H9 (cell line): ENCODE measurements at regions not wholly inside any gene's neighbourhood (a gene's known extent, or its start where the extent isn't known, plus 50 kb on each side); places are given as distances from the start of the nearest gene placed in this dataset.

Experiments
- DNase-seq: peaks from one replicate; pipeline ENCODE4 v3.0.0-alpha.2; 2017
- H2AFZ ChIP-seq: one replicate; pipeline ENCODE4 v1.6.1; 2013; ENCODE audit warnings: mild to moderate bottlenecking, low read length, control low read depth, moderate library complexity
- H2AK5ac ChIP-seq: 2 replicates; pipeline ENCODE4 v1.6.1; 2013; ENCODE audit warnings: low read length, control low read depth, mixed read lengths; ENCODE audit not compliant: insufficient read length
- H2BK120ac ChIP-seq: one replicate; pipeline ENCODE4 v1.6.1; 2013; ENCODE audit warnings: low read depth, mild to moderate bottlenecking, low read length, control low read depth, inconsistent platforms; ENCODE audit not compliant: poor library complexity, severe bottlenecking
- H2BK12ac ChIP-seq: 2 replicates; pipeline ENCODE4 v1.6.1; 2013; ENCODE audit warnings: low read length, control low read depth, mixed read lengths, low read depth; ENCODE audit not compliant: insufficient read length
- H2BK15ac ChIP-seq: 2 replicates; pipeline ENCODE4 v1.6.1; 2013; ENCODE audit warnings: low read depth, low read length, control low read depth
- H2BK20ac ChIP-seq: one replicate; pipeline ENCODE4 v1.6.1; 2013; ENCODE audit warnings: low read depth, mild to moderate bottlenecking, low read length, control low read depth, inconsistent platforms; ENCODE audit not compliant: poor library complexity, severe bottlenecking
- H2BK5ac ChIP-seq: 2 replicates; pipeline ENCODE4 v1.6.1; 2013; ENCODE audit warnings: low read length, control low read depth, mixed read lengths; ENCODE audit not compliant: insufficient read length
- H3K14ac ChIP-seq: 2 replicates; pipeline ENCODE4 v1.6.1; 2013; ENCODE audit warnings: low read length, control low read depth; ENCODE audit not compliant: insufficient read depth
- H3K18ac ChIP-seq: 2 replicates; pipeline ENCODE4 v1.6.1; 2013; ENCODE audit warnings: low read depth, mild to moderate bottlenecking, mixed read lengths, low read length, control low read depth; ENCODE audit not compliant: insufficient read length
- H3K23ac ChIP-seq: 2 replicates; pipeline ENCODE4 v1.6.1; 2013; ENCODE audit warnings: low read length, control low read depth, mixed read lengths, low read depth; ENCODE audit not compliant: insufficient read length
- H3K23me2 ChIP-seq: 2 replicates; pipeline ENCODE4 v1.6.1; 2013; ENCODE audit warnings: low read depth, mild to moderate bottlenecking, mixed read lengths, low read length, control low read depth; ENCODE audit not compliant: insufficient read length, poor library complexity, severe bottlenecking
- H3K27ac ChIP-seq: 2 replicates; pipeline ENCODE4 v1.5.1; 2013; ENCODE audit warnings: low read length, control low read depth, mixed read lengths, low read depth; ENCODE audit not compliant: insufficient read length
- H3K27me3 ChIP-seq: 2 replicates; pipeline ENCODE4 v1.6.1; 2013; ENCODE audit warnings: low read length, control low read depth, inconsistent platforms; ENCODE audit not compliant: insufficient read depth
- H3K4ac ChIP-seq: 2 replicates; pipeline ENCODE4 v1.6.1; 2013; ENCODE audit warnings: low read depth, mild to moderate bottlenecking, control low read depth, inconsistent platforms, low read length, moderate library complexity
- H3K4me1 ChIP-seq: 2 replicates; pipeline ENCODE4 v1.6.1; 2013; ENCODE audit warnings: low read length, control low read depth, inconsistent platforms; ENCODE audit not compliant: insufficient read depth
- H3K4me2 ChIP-seq: 2 replicates; pipeline ENCODE4 v1.6.1; 2013; ENCODE audit warnings: low read length, control low read depth, mixed read lengths; ENCODE audit not compliant: insufficient read length, insufficient read depth
- H3K56ac ChIP-seq: 2 replicates; pipeline ENCODE4 v1.6.1; 2013; ENCODE audit warnings: low read depth, mild to moderate bottlenecking, mixed read lengths, low read length, control low read depth; ENCODE audit not compliant: insufficient read length
- H3K79me1 ChIP-seq: 2 replicates; pipeline ENCODE4 v1.6.1; 2013; ENCODE audit warnings: low read depth, mild to moderate bottlenecking, moderate library complexity, low read length, control low read depth, inconsistent platforms; ENCODE audit not compliant: insufficient read depth, poor library complexity, severe bottlenecking
- H3K79me2 ChIP-seq: 2 replicates; pipeline ENCODE4 v1.6.1; 2013; ENCODE audit warnings: low read length, control low read depth, inconsistent platforms; ENCODE audit not compliant: insufficient read depth
- H3K9ac ChIP-seq: 2 replicates; pipeline ENCODE4 v1.6.1; 2013; ENCODE audit warnings: low read length, control low read depth, mixed read lengths; ENCODE audit not compliant: insufficient read length; ENCODE audit errors: extremely low read depth
- H3K9me3 ChIP-seq: one replicate; pipeline ENCODE4 v1.6.1; 2013; ENCODE audit warnings: low read depth, low read length, inconsistent platforms; ENCODE audit not compliant: control insufficient read depth
- H3T11ph ChIP-seq: one replicate; pipeline ENCODE4 v1.6.1; 2013; ENCODE audit warnings: mild to moderate bottlenecking, low read length, control low read depth, inconsistent platforms
- H4K20me1 ChIP-seq: one replicate; pipeline ENCODE4 v1.6.1; 2013; ENCODE audit not compliant: control insufficient read depth, insufficient read length, insufficient read depth
- H4K5ac ChIP-seq: 2 replicates; pipeline ENCODE4 v1.6.1; 2013; ENCODE audit warnings: low read depth, mild to moderate bottlenecking, mixed read lengths, low read length, control low read depth; ENCODE audit not compliant: insufficient read length
- H4K8ac ChIP-seq: replicated peaks from 2 replicates; pipeline ENCODE4 v1.6.1; 2013; ENCODE audit warnings: low read length, control low read depth, mixed read lengths, low read depth; ENCODE audit not compliant: insufficient read length
- H4K91ac ChIP-seq: 2 replicates; pipeline ENCODE4 v1.6.1; 2013; ENCODE audit warnings: low read depth, mild to moderate bottlenecking, moderate library complexity, mixed read lengths, low read length, control low read depth; ENCODE audit not compliant: insufficient read length
- H3K27ac Mint-ChIP-seq, 3 experiments: 2 replicates in 2 of 3; 3 replicates in 1 of 3; pipeline ENCODE4 v1.8.0; 2020 to 2021; ENCODE audit warnings: mixed read lengths in 3 of 3, mild to moderate bottlenecking in 1 of 3, moderate library complexity in 1 of 3
- H3K27me3 Mint-ChIP-seq: 2 replicates; pipeline ENCODE4 v1.8.0; 2021; ENCODE audit warnings: low read depth, mild to moderate bottlenecking, moderate library complexity, mixed read lengths
- H3K36me3 Mint-ChIP-seq, 3 experiments: 2 replicates in 2 of 3; 3 replicates in 1 of 3; pipeline ENCODE4 v1.8.0; 2020 to 2021; ENCODE audit warnings: low read depth in 3 of 3, mixed read lengths in 3 of 3; ENCODE audit not compliant: insufficient read depth in 1 of 3
- H3K4me1 Mint-ChIP-seq, 2 experiments: 2 replicates each; pipeline ENCODE4 v1.8.0; 2020; ENCODE audit warnings: mixed read lengths in 2 of 2
- H3K4me3 Mint-ChIP-seq, 2 experiments: 2 replicates in 1 of 2; 3 replicates in 1 of 2; pipeline ENCODE4 v1.8.0; 2020 to 2021; ENCODE audit warnings: mild to moderate bottlenecking in 2 of 2, mixed read lengths in 2 of 2, moderate library complexity in 1 of 2
- H3K9me3 Mint-ChIP-seq, 2 experiments: 2 replicates in 1 of 2; 3 replicates in 1 of 2; pipeline ENCODE4 v1.8.0; 2020; ENCODE audit warnings: mild to moderate bottlenecking in 2 of 2, mixed read lengths in 2 of 2, moderate library complexity in 1 of 2
- WGBS: extraction: QIAGEN DNeasy Blood & Tissue Kit; methylation state at CpG from one replicate; pipeline ENCODE4 v1.1.7; 2013; ENCODE audit warnings: missing lambda C conversion rate, low lambda C conversion rate, mixed read lengths; ENCODE audit not compliant: insufficient read length; ENCODE audit errors: extremely low coverage; 5-methylcytosine and 5-hydroxymethylcytosine counted together
- TF ChIP-seq, protein P1 (sequence below): fragments of 200-600 bp; sonication (generic); conservative IDR thresholded peaks from 3 replicates; pipeline ENCODE4 v1.8.0; 2021; ENCODE audit warnings: antibody characterized with exemption, mild to moderate bottlenecking

- Mint-ChIP-seq H3K27me3 (peaks cover 3% of the 10 kb centered on the region), H3K9me3 (no peaks in the 10 kb centered on the region; a peak in 1 of 5 replicates), H3K27ac (no peak overlapping the region; a peak in 1 of 7 replicates), H3K36me3 (no peaks in the 10 kb centered on the region; a peak in 1 of 7 replicates), H3K4me3 (no peak overlapping the region), H3K4me1 (peaks cover 1 to 7% of the 10 kb centered on the region in 2 experiments; a peak in 2 of 4 replicates)
- Histone ChIP-seq H2BK5ac (no peak overlapping the region), H4K5ac (no peak overlapping the region), H3K4me1 (no peaks in the 10 kb centered on the region), H3K9me3 (no peaks in the 10 kb centered on the region), H3K56ac (no peak overlapping the region), H3K23ac (no peak overlapping the region), H3K79me2 (no peaks in the 10 kb centered on the region), H3K14ac (no peak overlapping the region), H2BK20ac (no peak overlapping the region), H3K23me2 (no peaks in the 10 kb centered on the region), H3K27me3 (no peaks in the 10 kb centered on the region), H2AK5ac (no peak overlapping the region), H3K79me1 (no peaks in the 10 kb centered on the region), H3K18ac (no peak overlapping the region), H3K9ac (no peak overlapping the region), H2BK15ac (no peak overlapping the region), H2AFZ (no peak overlapping the region), H4K20me1 (no peaks in the 10 kb centered on the region), H4K91ac (no peak overlapping the region), H2BK120ac (no peak overlapping the region), H4K8ac (no peak overlapping the region), H2BK12ac (no peak overlapping the region), H3K27ac (no peak overlapping the region), H3K4me2 (no peak overlapping the region), H3T11ph (no peak overlapping the region), H3K4ac (no peak overlapping the region)
- TF ChIP-seq, protein P1, sequence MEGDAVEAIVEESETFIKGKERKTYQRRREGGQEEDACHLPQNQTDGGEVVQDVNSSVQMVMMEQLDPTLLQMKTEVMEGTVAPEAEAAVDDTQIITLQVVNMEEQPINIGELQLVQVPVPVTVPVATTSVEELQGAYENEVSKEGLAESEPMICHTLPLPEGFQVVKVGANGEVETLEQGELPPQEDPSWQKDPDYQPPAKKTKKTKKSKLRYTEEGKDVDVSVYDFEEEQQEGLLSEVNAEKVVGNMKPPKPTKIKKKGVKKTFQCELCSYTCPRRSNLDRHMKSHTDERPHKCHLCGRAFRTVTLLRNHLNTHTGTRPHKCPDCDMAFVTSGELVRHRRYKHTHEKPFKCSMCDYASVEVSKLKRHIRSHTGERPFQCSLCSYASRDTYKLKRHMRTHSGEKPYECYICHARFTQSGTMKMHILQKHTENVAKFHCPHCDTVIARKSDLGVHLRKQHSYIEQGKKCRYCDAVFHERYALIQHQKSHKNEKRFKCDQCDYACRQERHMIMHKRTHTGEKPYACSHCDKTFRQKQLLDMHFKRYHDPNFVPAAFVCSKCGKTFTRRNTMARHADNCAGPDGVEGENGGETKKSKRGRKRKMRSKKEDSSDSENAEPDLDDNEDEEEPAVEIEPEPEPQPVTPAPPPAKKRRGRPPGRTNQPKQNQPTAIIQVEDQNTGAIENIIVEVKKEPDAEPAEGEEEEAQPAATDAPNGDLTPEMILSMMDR = no peak
- no peak for DNase-seq
- WGBS = no CpG with 5 or more reads among the region's 5 CpGs
Measured at GRCh38 chr1:59041646-59042277, 255.1 kb upstream of the FGGY start.
